GM19455 (cell line): ENCODE measurements at regions not wholly inside any gene's neighbourhood (a gene's known extent, or its start where the extent isn't known, plus 50 kb on each side); places are given as distances from the start of the nearest gene placed in this dataset.

Experiments used
- ATAC-seq: cut with Tn5 transposase; IDR thresholded peaks from one replicate; pipeline ENCODE4 v1.9.1; 2021; ENCODE audit not compliant: unreplicated experiment

GRCh38 chr5:164881442-164881841 lies 1376.0 kb downstream of the MAT2B start:
- no peak for ATAC-seq

GRCh38 chr5:164885179-164885578 lies 1379.8 kb downstream of the MAT2B start:
- ATAC-seq = no peak

GRCh38 chr5:164893071-164893470 lies 1387.7 kb downstream of the MAT2B start:
- no peak for ATAC-seq

GRCh38 chr5:164898705-164899104 lies 1393.3 kb downstream of the MAT2B start:
- ATAC-seq = no peak

- ATAC-seq = no peak
Measured at GRCh38 chr5:164909673-164910072, 1404.3 kb downstream of the MAT2B start.

GRCh38 chr5:164921722-164922121 lies 1416.3 kb downstream of the MAT2B start:
- no peak for ATAC-seq

- ATAC-seq = no peak
Measured at GRCh38 chr5:164934039-164934438, 1428.6 kb downstream of the MAT2B start.

GRCh38 chr5:164934561-164934960 lies 1429.1 kb downstream of the MAT2B start:
- ATAC-seq = no peak

GRCh38 chr5:164941132-164941531 lies 1435.7 kb downstream of the MAT2B start:
- no peak for ATAC-seq

GRCh38 chr5:164950927-164951326 lies 1445.5 kb downstream of the MAT2B start:
- ATAC-seq = no peak

- no peak for ATAC-seq
Measured at GRCh38 chr5:164951570-164951969, 1446.2 kb downstream of the MAT2B start.

GRCh38 chr5:164958688-164959087 lies 1453.3 kb downstream of the MAT2B start:
- no peak for ATAC-seq

GRCh38 chr5:164959761-164960160 lies 1454.3 kb downstream of the MAT2B start:
- no peak for ATAC-seq

GRCh38 chr5:164962329-164962961 lies 1457.0 kb downstream of the MAT2B start:
- no peak for ATAC-seq

- ATAC-seq = no peak
Measured at GRCh38 chr5:164966611-164967010, 1461.2 kb downstream of the MAT2B start.

GRCh38 chr5:164967354-164967753 lies 1461.9 kb downstream of the MAT2B start:
- no peak for ATAC-seq

GRCh38 chr5:164972973-164973372 lies 1467.6 kb downstream of the MAT2B start:
- no peak for ATAC-seq

- no peak for ATAC-seq
Measured at GRCh38 chr5:164975986-164976385, 1470.6 kb downstream of the MAT2B start.

- ATAC-seq = no peak
Measured at GRCh38 chr5:164980480-164980879, 1475.1 kb downstream of the MAT2B start.

- no peak for ATAC-seq
Measured at GRCh38 chr5:164998142-164998541, 1492.7 kb downstream of the MAT2B start.

GRCh38 chr5:164998590-164998989 lies 1493.2 kb downstream of the MAT2B start:
- ATAC-seq = no peak

GRCh38 chr5:165000479-165001190 lies 1495.2 kb downstream of the MAT2B start:
- ATAC-seq = no peak

- ATAC-seq = no peak
Measured at GRCh38 chr5:165003283-165003682, 1497.9 kb downstream of the MAT2B start.
